ENCODE measurements at regions not wholly inside any gene's neighbourhood (a gene's known extent, or its start where the extent isn't known, plus 50 kb on each side); places are given as distances from the start of the nearest gene placed in this dataset.

- TF ChIP-seq USF2 (IDR thresholded peaks at IDR 0.05; ENCODE audit: borderline replicate concordance, low read depth, low read length): no peak
- no peak for TF ChIP-seq TCF12 (IDR thresholded peaks at IDR 0.05)
- no peak for TF ChIP-seq ELF1 (IDR thresholded peaks at IDR 0.05)
- TF ChIP-seq FOXM1 (IDR thresholded peaks at IDR 0.05; ENCODE audit: low read depth): no peak
Observed at GRCh38 chr9:88870627-88871026, 120.6 kb upstream of the S1PR3 start (continued).

- Histone ChIP-seq H3K27me3 (ENCODE audit: insufficient read depth) (no peaks in the 10 kb centered on the region), H3K27ac (ENCODE audit: low read depth in 2 of 2, low read length in 1 of 2) (no peak overlapping the region; a peak in 1 of 4 replicates), H3K4me2 (no peak overlapping the region), H3K9me2 (no peaks in the 10 kb centered on the region), H3K9me3 (no peaks in the 10 kb centered on the region), H3K79me2 (ENCODE audit: insufficient read depth) (no peaks in the 10 kb centered on the region), H3K4me3 (ENCODE audit: low read depth in 2 of 2, low read length in 1 of 2) (no peak overlapping the region), H3F3A (replicated peaks; ENCODE audit: insufficient read depth) (no peaks in the 10 kb centered on the region), H3K4me1 (ENCODE audit: control insufficient read depth in 1 of 2, insufficient read depth in 2 of 2, low read depth in 1 of 2, low read length in 1 of 2) (peaks cover 0 to 4% of the 10 kb centered on the region in 2 experiments; a peak in 1 of 4 replicates), H2AFZ (ENCODE audit: low read depth) (no peak overlapping the region), H3K36me3 (replicated peaks in 1 of 2; ENCODE audit: control insufficient read depth in 1 of 2, insufficient read depth in 2 of 2, low read length in 1 of 2) (no peaks in the 10 kb centered on the region), H3K9ac (no peak overlapping the region), H4K20me1 (ENCODE audit: insufficient read depth) (no peaks in the 10 kb centered on the region)
- TF ChIP-seq RXRA (IDR thresholded peaks at IDR 0.05; ENCODE audit: borderline replicate concordance, low read depth) (no peak), POLR2AphosphoS5 (IDR thresholded peaks at IDR 0.05; ENCODE audit: low read depth, low read length) (no peak), IRF3 (IDR thresholded peaks at IDR 0.05; ENCODE audit: low read depth, low read length) (no peak), USF1 (IDR thresholded peaks at IDR 0.05; ENCODE audit: borderline replicate concordance, low read depth) (no peak), RFX5 (IDR thresholded peaks at IDR 0.05; ENCODE audit: low read length) (no peak), SMC3 (IDR thresholded peaks at IDR 0.05; ENCODE audit: low read depth, low read length) (no peak), CTCF (IDR thresholded peaks at IDR 0.05) (no peak), EP300 (IDR thresholded peaks at IDR 0.05; ENCODE audit: borderline replicate concordance in 1 of 2, low read depth in 1 of 2, low read length in 1 of 2) (no peak), ELF1 (IDR thresholded peaks at IDR 0.05) (no peak), GATA2 (CRISPR knock-in tag; IDR thresholded peaks at IDR 0.05) (no peak)
- CTCF ChIA-PET: interaction anchor here (1.3 kb wide), 1 partner anchor 32 kb away, joined by 3 read pairs; no protein-coding TSS in a partner anchor
- POLR2A ChIA-PET: no interaction called here
- 90% methylated on average over 2 of the region's 8 CpGs for WGBS (ENCODE audit: low lambda C conversion rate)
- no peak for DNase-seq
Observed at GRCh38 chr9:88871669-88872068, 119.6 kb upstream of the S1PR3 start.
